HAP-1 (cell line): ENCODE measurements at regions not wholly inside any gene's neighbourhood (a gene's known extent, or its start where the extent isn't known, plus 50 kb on each side); places are given as distances from the start of the nearest gene placed in this dataset.

Source experiments
- DNase-seq, 2 experiments: peaks; one replicate each; pipeline ENCODE4 v3.0.0-alpha.2; 2016 to 2020; ENCODE audit warnings: low spot score in 2 of 2
- H3K27me3 ChIP-seq: fragments of 250-450 bp; sonication (Bioruptor Pico); 2 replicates; pipeline ENCODE4 v1.5.1; 2020; ENCODE audit warnings: low read depth, mild to moderate bottlenecking, moderate library complexity
- H3K36me3 ChIP-seq: fragments of 250-450 bp; sonication (Bioruptor Pico); replicated peaks from 2 replicates; pipeline ENCODE4 v1.5.1; 2020; ENCODE audit warnings: mild to moderate bottlenecking
- H3K4me1 ChIP-seq: fragments of 250-450 bp; sonication (Bioruptor Pico); 2 replicates; pipeline ENCODE4 v1.5.1; 2020; ENCODE audit warnings: mild to moderate bottlenecking
- H3K4me3 ChIP-seq: fragments of 250-450 bp; sonication (Bioruptor Pico); 2 replicates; pipeline ENCODE4 v1.5.1; 2020; ENCODE audit warnings: mild to moderate bottlenecking, moderate library complexity
- H3K9me3 ChIP-seq: fragments of 250-450 bp; sonication (Bioruptor Pico); 2 replicates; pipeline ENCODE4 v1.5.1; 2020; ENCODE audit warnings: mild to moderate bottlenecking, moderate library complexity
- in situ Hi-C: fragments of 300-500 bp; cut with MboI; formaldehyde crosslinking; loops from 3 replicates; pipeline ENCODE4 v1.14.3; 2020; ENCODE audit warnings: low sequenced_read_pairs, inconsistent platforms, mixed read lengths

GRCh38 chr7:47221826-47222225 is 360.1 kb downstream of the TNS3 start:
- in situ Hi-C loops, result no loop called here
- DNase-seq, result no peak
- H3K4me1 ChIP-seq, result no peaks in the 10 kb centered on the region

GRCh38 chr7:47218378-47219176 is 363.3 kb downstream of the TNS3 start:
- DNase-seq, result no peak
- H3K4me3 ChIP-seq, result no peak overlapping the region

More at GRCh38 chr7:47221826-47222225, 360.1 kb downstream of the TNS3 start:
- Histone ChIP-seq H3K9me3 (no peaks in the 10 kb centered on the region), H3K27me3 (no peaks in the 10 kb centered on the region; the same call in 1 of the 2 replicates), H3K4me3 (no peak overlapping the region), H3K36me3 (no peaks in the 10 kb centered on the region)

GRCh38 chr7:47217570-47218360 is 364.1 kb downstream of the TNS3 start:
- DNase-seq, result no peak

More at GRCh38 chr7:47218378-47219176, 363.3 kb downstream of the TNS3 start:
- in situ Hi-C loops, result no loop called here
- H3K27me3 ChIP-seq, result no peaks in the 10 kb centered on the region; the same call in 1 of the 2 replicates
- no peaks in the 10 kb centered on the region for H3K9me3 ChIP-seq
- no peaks in the 10 kb centered on the region for H3K36me3 ChIP-seq
- no peaks in the 10 kb centered on the region for H3K4me1 ChIP-seq

GRCh38 chr7:47217086-47217485 is 364.8 kb downstream of the TNS3 start:
- Histone ChIP-seq H3K4me1 (no peaks in the 10 kb centered on the region), H3K9me3 (no peaks in the 10 kb centered on the region), H3K4me3 (no peak overlapping the region), H3K27me3 (no peaks in the 10 kb centered on the region; the same call in 1 of the 2 replicates), H3K36me3 (no peaks in the 10 kb centered on the region)
- no peak for DNase-seq
- in situ Hi-C loops, result no loop called here

More at GRCh38 chr7:47217570-47218360, 364.1 kb downstream of the TNS3 start:
- H3K36me3 ChIP-seq, result no peaks in the 10 kb centered on the region
- H3K27me3 ChIP-seq, result no peaks in the 10 kb centered on the region; the same call in 1 of the 2 replicates
- H3K4me3 ChIP-seq, result no peak overlapping the region
- in situ Hi-C loops, result no loop called here
- H3K9me3 ChIP-seq, result no peaks in the 10 kb centered on the region
- no peaks in the 10 kb centered on the region for H3K4me1 ChIP-seq

- DNase-seq, result no peak
- H3K4me1 ChIP-seq, result no peaks in the 10 kb centered on the region
- no peaks in the 10 kb centered on the region for H3K9me3 ChIP-seq
- in situ Hi-C loops, result no loop called here
- H3K4me3 ChIP-seq, result no peak overlapping the region
- no peaks in the 10 kb centered on the region; the same call in 1 of the 2 replicates for H3K27me3 ChIP-seq
- H3K36me3 ChIP-seq, result no peaks in the 10 kb centered on the region
Measured at GRCh38 chr7:47216439-47216838, 365.5 kb downstream of the TNS3 start.

GRCh38 chr7:47215640-47216039 is 366.3 kb downstream of the TNS3 start:
- Histone ChIP-seq H3K4me3 (no peak overlapping the region), H3K36me3 (no peaks in the 10 kb centered on the region), H3K27me3 (no peaks in the 10 kb centered on the region; the same call in 1 of the 2 replicates), H3K9me3 (no peaks in the 10 kb centered on the region), H3K4me1 (no peaks in the 10 kb centered on the region)
- in situ Hi-C loops, result no loop called here
- DNase-seq, result no peak

GRCh38 chr7:47215049-47215448 is 366.9 kb downstream of the TNS3 start:
- Histone ChIP-seq H3K27me3 (no peaks in the 10 kb centered on the region; the same call in 1 of the 2 replicates), H3K4me3 (no peak overlapping the region), H3K9me3 (no peaks in the 10 kb centered on the region), H3K4me1 (no peaks in the 10 kb centered on the region), H3K36me3 (no peaks in the 10 kb centered on the region)
- no peak for DNase-seq
- in situ Hi-C loops, result no loop called here

- in situ Hi-C loops, result no loop called here
- H3K4me1 ChIP-seq, result no peaks in the 10 kb centered on the region
- no peak overlapping the region for H3K4me3 ChIP-seq
- no peaks in the 10 kb centered on the region for H3K27me3 ChIP-seq
- H3K36me3 ChIP-seq, result no peaks in the 10 kb centered on the region
- no peak for DNase-seq
- H3K9me3 ChIP-seq, result no peaks in the 10 kb centered on the region
Measured at GRCh38 chr7:47213276-47213675, 368.6 kb downstream of the TNS3 start.

- Histone ChIP-seq H3K36me3 (no peaks in the 10 kb centered on the region), H3K9me3 (no peaks in the 10 kb centered on the region), H3K27me3 (no peaks in the 10 kb centered on the region), H3K4me1 (no peaks in the 10 kb centered on the region), H3K4me3 (no peak overlapping the region)
- no peak for DNase-seq
- in situ Hi-C loops, result no loop called here
Measured at GRCh38 chr7:47211519-47211973, 370.4 kb downstream of the TNS3 start.

- Histone ChIP-seq H3K4me3 (no peak overlapping the region), H3K4me1 (no peaks in the 10 kb centered on the region), H3K36me3 (no peaks in the 10 kb centered on the region), H3K9me3 (no peaks in the 10 kb centered on the region), H3K27me3 (no peaks in the 10 kb centered on the region)
- DNase-seq, result no peak
- in situ Hi-C loops, result no loop called here
Measured at GRCh38 chr7:47210281-47210854, 371.5 kb downstream of the TNS3 start.

- H3K27me3 ChIP-seq, result no peaks in the 10 kb centered on the region
- no peaks in the 10 kb centered on the region for H3K36me3 ChIP-seq
- H3K9me3 ChIP-seq, result no peaks in the 10 kb centered on the region
- DNase-seq, result no peak
- H3K4me1 ChIP-seq, result peaks cover 4% of the 10 kb centered on the region; the same call in 1 of the 2 replicates
- no peak overlapping the region for H3K4me3 ChIP-seq
- in situ Hi-C loops, result no loop called here
Measured at GRCh38 chr7:47207956-47208355, 374.0 kb downstream of the TNS3 start.

- in situ Hi-C loops, result no loop called here
- DNase-seq, result no peak
- no peaks in the 10 kb centered on the region for H3K27me3 ChIP-seq
Measured at GRCh38 chr7:47204709-47205108, 377.2 kb downstream of the TNS3 start.

GRCh38 chr7:47202146-47202783 is 379.6 kb downstream of the TNS3 start:
- Histone ChIP-seq H3K9me3 (no peaks in the 10 kb centered on the region), H3K4me3 (no peak overlapping the region), H3K27me3 (no peaks in the 10 kb centered on the region), H3K36me3 (no peaks in the 10 kb centered on the region), H3K4me1 (peaks cover 4% of the 10 kb centered on the region; the same call in 1 of the 2 replicates)
- in situ Hi-C loops, result no loop called here
- DNase-seq, result no peak

More at GRCh38 chr7:47204709-47205108, 377.2 kb downstream of the TNS3 start:
- Histone ChIP-seq H3K36me3 (no peaks in the 10 kb centered on the region), H3K4me1 (peaks cover 4% of the 10 kb centered on the region; the same call in 1 of the 2 replicates), H3K9me3 (no peaks in the 10 kb centered on the region), H3K4me3 (no peak overlapping the region)
